GM23338 (cell line): ENCODE measurements at regions not wholly inside any gene's neighbourhood (a gene's known extent, or its start where the extent isn't known, plus 50 kb on each side); places are given as distances from the start of the nearest gene placed in this dataset.

Experiments
- CREB1 ChIP-seq: fragments of 250-450 bp; sonication (Bioruptor Pico); IDR thresholded peaks from 2 replicates; pipeline ENCODE4 v1.5.0; 2020; ENCODE audit warnings: low read depth, mild to moderate bottlenecking, moderate library complexity
- CTCF ChIP-seq, 2 experiments: fragments of 200-600 bp in 1 of 2; sonication (generic) in 1 of 2; conservative IDR thresholded peaks; 2 replicates each; pipeline versions ENCODE4 v1.5.1 to v1.6.1; 2016 to 2017; ENCODE audit warnings: antibody characterized with exemption in 2 of 2, low read depth in 2 of 2, mild to moderate bottlenecking in 2 of 2, moderate library complexity in 1 of 2
- ETS1 ChIP-seq: IDR thresholded peaks from 2 replicates; pipeline ENCODE4 v1.6.1; 2016; ENCODE audit warnings: antibody characterized with exemption
- EZH2 ChIP-seq: fragments of 200-600 bp; sonication (generic); IDR thresholded peaks from one replicate; pipeline ENCODE4 v1.8.0; 2017; ENCODE audit warnings: antibody characterized with exemption, mild to moderate bottlenecking, low read depth; ENCODE audit not compliant: unreplicated experiment
- POLR2AphosphoS5 ChIP-seq: IDR thresholded peaks from 2 replicates; pipeline ENCODE4 v1.6.1; 2016; ENCODE audit warnings: antibody characterized with exemption, low read depth
- REST ChIP-seq: IDR thresholded peaks from one replicate; pipeline ENCODE4 v1.6.1; 2018; ENCODE audit warnings: antibody characterized with exemption; ENCODE audit not compliant: unreplicated experiment
- ZNF462 ChIP-seq: fragments of 250-450 bp; sonication (Bioruptor Pico); IDR thresholded peaks from 2 replicates; pipeline ENCODE4 v1.5.0; 2020; ENCODE audit warnings: mild to moderate bottlenecking, moderate library complexity

DNA sequence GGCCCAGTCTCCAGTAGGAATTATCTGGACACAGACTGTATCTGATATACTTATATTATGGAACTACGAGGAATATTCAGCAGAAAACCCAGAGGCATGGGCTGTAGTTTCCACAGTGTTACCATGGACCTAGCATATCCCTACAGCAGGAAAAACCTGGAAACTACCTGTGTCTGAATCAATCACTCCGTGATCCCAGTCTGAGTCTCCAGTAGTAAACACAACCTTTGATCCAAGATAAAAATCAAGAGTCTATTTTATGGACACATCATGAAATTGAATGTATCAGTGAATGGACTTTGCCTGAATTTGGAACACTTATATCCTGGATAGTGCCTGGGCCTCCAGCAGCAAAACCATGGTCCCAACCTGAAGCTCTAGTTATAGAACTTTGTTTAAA lies 57.5 kb upstream of the RBMY1B start:
- TF ChIP-seq EZH2: no peak
- TF ChIP-seq CTCF (conservative IDR thresholded peaks at IDR 0.05; ENCODE audit: low read depth in 2 of 2): no peak
- TF ChIP-seq POLR2AphosphoS5: no peak
- no peak for TF ChIP-seq CREB1 (CRISPR knock-in tag)
- TF ChIP-seq ETS1: no peak
- no peak for TF ChIP-seq REST
- no peak for TF ChIP-seq ZNF462 (CRISPR knock-in tag)
